PC-9 (cell line): ENCODE measurements at regions not wholly inside any gene's neighbourhood (a gene's known extent, or its start where the extent isn't known, plus 50 kb on each side); places are given as distances from the start of the nearest gene placed in this dataset.

Experiments used
- BruUV-seq: library from RNA; stranded (reverse); fragments of 400-500 nt; replicated peaks from 2 replicates; lab custom pipeline; 2021; lab: Mats Ljungman, UMichigan
- CTCF ChIA-PET: fragments of 300-600 bp; sonication (Branson Sonifier 250); formaldehyde crosslinking; loops from one replicate; lab custom pipeline; 2022; ENCODE audit warnings: antibody characterized with exemption; lab: Charles Lee
- POLR2A ChIA-PET: fragments of 300-600 bp; sonication (Branson Sonifier 250); formaldehyde crosslinking; loops from one replicate; lab custom pipeline; 2022; ENCODE audit warnings: antibody characterized with exemption; ENCODE audit not compliant: unreplicated experiment; lab: Charles Lee
- DNase-seq, 2 experiments: peaks; one replicate each; pipeline versions ENCODE4 v3.0.0 to v3.0.0-alpha.2; 2015 to 2022; ENCODE audit warnings: mixed read lengths in 1 of 2
- H2AFZ ChIP-seq: fragments of 200-600 bp; sonication (generic); 2 replicates; pipeline ENCODE4 v1.8.1; 2017; ENCODE audit warnings: antibody characterized with exemption
- H3F3A ChIP-seq: fragments of 200-600 bp; sonication (generic); 2 replicates; pipeline ENCODE4 v1.8.1; 2017; ENCODE audit warnings: antibody characterized with exemption, mild to moderate bottlenecking, low read depth; ENCODE audit not compliant: insufficient read depth
- H3K27ac ChIP-seq: fragments of 200-600 bp; sonication (generic); 2 replicates; pipeline ENCODE4 v1.6.1; 2016; ENCODE audit warnings: mixed run types
- H3K27me3 ChIP-seq: fragments of 200-600 bp; sonication (generic); 2 replicates; pipeline ENCODE4 v1.6.1; 2016; ENCODE audit warnings: low read depth, mixed run types; ENCODE audit not compliant: insufficient read depth
- H3K36me3 ChIP-seq: fragments of 200-600 bp; sonication (generic); 2 replicates; pipeline ENCODE4 v1.6.1; 2016; ENCODE audit warnings: low read depth, mixed run types
- H3K4me1 ChIP-seq: fragments of 200-600 bp; sonication (generic); replicated peaks from 2 replicates; pipeline ENCODE4 v1.6.1; 2016; ENCODE audit warnings: mixed run types; ENCODE audit not compliant: insufficient read depth
- H3K4me2 ChIP-seq: fragments of 200-600 bp; sonication (generic); 2 replicates; pipeline ENCODE4 v1.6.1; 2017; ENCODE audit warnings: mixed run types
- H3K4me3 ChIP-seq: fragments of 200-600 bp; sonication (generic); 2 replicates; pipeline ENCODE4 v1.6.1; 2016; ENCODE audit warnings: mixed run types
- H3K79me2 ChIP-seq: fragments of 200-600 bp; sonication (generic); 2 replicates; pipeline ENCODE4 v1.6.1; 2017; ENCODE audit warnings: low read depth, mixed run types
- H3K9me2 ChIP-seq: fragments of 200-600 bp; sonication (generic); 2 replicates; pipeline ENCODE4 v1.8.1; 2017; ENCODE audit warnings: mild to moderate bottlenecking; ENCODE audit not compliant: insufficient read depth
- H3K9me3 ChIP-seq: fragments of 200-600 bp; sonication (generic); 2 replicates; pipeline ENCODE4 v1.8.1; 2016; ENCODE audit warnings: low read depth; ENCODE audit not compliant: insufficient read depth
- H4K20me1 ChIP-seq: fragments of 200-600 bp; sonication (generic); 2 replicates; pipeline ENCODE4 v1.8.1; 2017; ENCODE audit not compliant: insufficient read depth
- EZH2 ChIP-seq: fragments of 200-600 bp; sonication (generic); IDR thresholded peaks from 2 replicates; pipeline ENCODE4 v1.8.0; 2017; ENCODE audit warnings: antibody characterized with exemption, low read depth
- intact Hi-C: fragments of 100-400 bp; cut with micrococcal nuclease; formaldehyde crosslinking; loops from one replicate; pipeline ENCODE4 v1.10.0; 2022; ENCODE audit not compliant: unreplicated experiment
- TF ChIP-seq, protein P1 (sequence below): fragments of 200-600 bp; sonication (generic); conservative IDR thresholded peaks from 2 replicates; pipeline ENCODE4 v1.6.1; 2017; ENCODE audit warnings: mixed run types, antibody characterized with exemption, mild to moderate bottlenecking, moderate library complexity

DNA sequence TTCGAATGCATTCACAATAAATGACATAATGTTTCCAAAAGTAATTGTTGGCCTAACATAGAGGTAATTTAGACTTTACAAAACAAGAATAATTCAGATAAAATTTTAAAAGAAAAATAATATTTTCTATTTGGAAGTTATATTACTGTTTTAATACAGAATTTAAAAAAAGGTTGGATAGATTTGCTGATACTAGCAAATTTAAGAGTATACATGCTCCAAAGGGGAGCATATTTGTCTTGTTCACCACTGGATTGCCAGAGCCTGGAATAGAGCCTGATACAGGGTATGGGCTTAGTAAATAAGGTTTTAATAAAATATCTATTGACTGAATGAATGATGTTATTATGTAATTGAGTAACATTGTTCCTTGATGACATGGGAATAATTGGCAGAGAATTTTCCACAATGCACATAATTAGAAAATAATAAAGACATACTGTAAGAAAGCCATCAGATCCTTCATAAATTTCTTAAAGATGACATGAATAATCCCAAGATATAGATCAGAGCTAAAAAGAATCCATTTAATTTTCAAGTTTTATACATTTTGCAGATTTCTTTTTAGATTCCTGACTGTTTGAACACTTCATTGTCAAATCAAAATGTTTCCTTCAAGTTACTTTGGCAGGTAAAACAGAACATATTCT lies 305.3 kb downstream of the SLC6A15 start:
- Histone ChIP-seq H3K9me3 (no peaks in the 10 kb centered on the region), H3K4me3 (no peak overlapping the region), H3K4me2 (no peak overlapping the region), H3K4me1 (no peaks in the 10 kb centered on the region), H3F3A (no peaks in the 10 kb centered on the region), H2AFZ (no peak overlapping the region), H3K79me2 (no peaks in the 10 kb centered on the region), H3K36me3 (no peaks in the 10 kb centered on the region), H4K20me1 (no peaks in the 10 kb centered on the region), H3K27me3 (no peaks in the 10 kb centered on the region), H3K9me2 (no peaks in the 10 kb centered on the region; the same call in 1 of the 2 replicates), H3K27ac (no peak overlapping the region)
- DNase-seq = no peak
- intact Hi-C loops = no loop called here
- TF ChIP-seq, protein P1, sequence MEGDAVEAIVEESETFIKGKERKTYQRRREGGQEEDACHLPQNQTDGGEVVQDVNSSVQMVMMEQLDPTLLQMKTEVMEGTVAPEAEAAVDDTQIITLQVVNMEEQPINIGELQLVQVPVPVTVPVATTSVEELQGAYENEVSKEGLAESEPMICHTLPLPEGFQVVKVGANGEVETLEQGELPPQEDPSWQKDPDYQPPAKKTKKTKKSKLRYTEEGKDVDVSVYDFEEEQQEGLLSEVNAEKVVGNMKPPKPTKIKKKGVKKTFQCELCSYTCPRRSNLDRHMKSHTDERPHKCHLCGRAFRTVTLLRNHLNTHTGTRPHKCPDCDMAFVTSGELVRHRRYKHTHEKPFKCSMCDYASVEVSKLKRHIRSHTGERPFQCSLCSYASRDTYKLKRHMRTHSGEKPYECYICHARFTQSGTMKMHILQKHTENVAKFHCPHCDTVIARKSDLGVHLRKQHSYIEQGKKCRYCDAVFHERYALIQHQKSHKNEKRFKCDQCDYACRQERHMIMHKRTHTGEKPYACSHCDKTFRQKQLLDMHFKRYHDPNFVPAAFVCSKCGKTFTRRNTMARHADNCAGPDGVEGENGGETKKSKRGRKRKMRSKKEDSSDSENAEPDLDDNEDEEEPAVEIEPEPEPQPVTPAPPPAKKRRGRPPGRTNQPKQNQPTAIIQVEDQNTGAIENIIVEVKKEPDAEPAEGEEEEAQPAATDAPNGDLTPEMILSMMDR = no peak
- no peak for TF ChIP-seq EZH2
- CTCF ChIA-PET = no interaction called here
- POLR2A ChIA-PET = no interaction called here
- BruUV-seq = no TSS peak

DNA sequence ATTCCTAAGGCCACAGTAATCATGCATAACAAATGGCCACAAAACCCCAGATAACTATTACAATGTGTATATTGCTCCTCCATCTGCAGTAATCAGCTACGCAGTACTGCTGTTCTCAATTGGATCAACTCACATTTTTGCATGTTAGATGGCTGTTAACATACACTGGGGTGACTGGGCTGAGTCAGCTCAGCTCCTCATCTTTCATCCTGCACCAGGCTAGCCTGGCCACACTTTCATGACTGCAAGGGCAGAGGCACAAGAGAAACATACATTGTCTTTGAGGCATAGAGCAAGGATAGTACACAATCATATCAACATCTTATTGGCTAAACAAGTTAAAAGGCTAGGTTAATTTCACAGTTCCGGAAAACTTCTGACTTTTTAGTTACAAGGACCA lies 306.6 kb downstream of the SLC6A15 start:
- Histone ChIP-seq H3F3A (no peaks in the 10 kb centered on the region), H3K4me2 (no peak overlapping the region), H3K4me1 (no peaks in the 10 kb centered on the region), H3K36me3 (no peaks in the 10 kb centered on the region), H3K4me3 (no peak overlapping the region), H3K27me3 (no peaks in the 10 kb centered on the region), H4K20me1 (no peaks in the 10 kb centered on the region), H3K27ac (no peak overlapping the region), H3K9me2 (no peaks in the 10 kb centered on the region; the same call in 1 of the 2 replicates), H3K9me3 (no peaks in the 10 kb centered on the region), H3K79me2 (no peaks in the 10 kb centered on the region), H2AFZ (no peak overlapping the region)
- ChIA-PET CTCF (no interaction called here), POLR2A (no interaction called here)
- no TSS peak for BruUV-seq
- DNase-seq = no peak
- intact Hi-C loops = no loop called here
- TF ChIP-seq, protein P1 = no peak
- TF ChIP-seq EZH2 = no peak

DNA sequence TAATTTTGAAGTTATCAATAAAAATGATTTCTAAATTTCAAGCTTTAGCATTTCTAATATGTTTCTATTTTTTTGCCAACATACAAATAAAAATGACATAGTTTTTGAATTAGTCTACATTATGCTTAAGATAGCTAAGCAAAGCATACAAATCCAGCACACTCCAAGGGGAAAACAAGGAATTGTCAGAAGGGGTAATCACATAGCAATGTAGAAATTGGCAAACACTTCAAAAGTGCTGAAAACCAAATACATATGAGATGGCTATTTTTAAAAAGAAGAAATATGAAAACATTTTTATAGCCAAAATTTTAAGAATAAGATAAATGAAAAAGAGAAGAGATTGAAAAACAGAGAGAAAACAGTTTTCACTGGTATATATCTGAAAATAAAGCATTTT lies 308.0 kb downstream of the SLC6A15 start:
- H3K27ac ChIP-seq = no peak overlapping the region
- H3F3A ChIP-seq = no peaks in the 10 kb centered on the region
- no peaks in the 10 kb centered on the region; the same call in 1 of the 2 replicates for H3K9me2 ChIP-seq
- H3K4me3 ChIP-seq = no peak overlapping the region
- H3K4me2 ChIP-seq = no peak overlapping the region
- POLR2A ChIA-PET = no interaction called here
- H3K4me1 ChIP-seq = no peaks in the 10 kb centered on the region
- intact Hi-C loops = no loop called here
- H3K27me3 ChIP-seq = no peaks in the 10 kb centered on the region
- no TSS peak for BruUV-seq
- no peaks in the 10 kb centered on the region for H3K36me3 ChIP-seq
- no peak overlapping the region for H2AFZ ChIP-seq
- TF ChIP-seq EZH2 = no peak
- TF ChIP-seq, protein P1 = no peak
- no peaks in the 10 kb centered on the region for H4K20me1 ChIP-seq
- no peaks in the 10 kb centered on the region; the same call in 1 of the 2 replicates for H3K9me3 ChIP-seq
- CTCF ChIA-PET = no interaction called here
- DNase-seq = no peak
- no peaks in the 10 kb centered on the region for H3K79me2 ChIP-seq
